SK-N-MC (cell line): ENCODE measurements at regions not wholly inside any gene's neighbourhood (a gene's known extent, or its start where the extent isn't known, plus 50 kb on each side); places are given as distances from the start of the nearest gene placed in this dataset.

ENCODE experiments used
- EZH2 ChIP-seq: fragments of 200-600 bp; sonication (generic); IDR thresholded peaks from one replicate; pipeline ENCODE4 v1.6.1; 2017; ENCODE audit warnings: antibody characterized with exemption
- FOXP2 ChIP-seq: optimal IDR thresholded peaks from 2 replicates; pipeline ENCODE3; 2011; ENCODE audit warnings: mild to moderate bottlenecking, moderate library complexity; ENCODE audit not compliant: insufficient read depth; ENCODE audit errors: extremely low read length, control extremely low read depth
- POLR2AphosphoS5 ChIP-seq: IDR thresholded peaks from 2 replicates; pipeline ENCODE4 v1.6.1; 2012; ENCODE audit warnings: mild to moderate bottlenecking, low read depth, low read length, borderline replicate concordance

- TF ChIP-seq POLR2AphosphoS5 (no peak), EZH2 (no peak), FOXP2 (no peak)
Measured at GRCh38 chr9:99416007-99416406, 193.9 kb downstream of the SEC61B start.
